ENCODE measurements at regions not wholly inside any gene's neighbourhood (a gene's known extent, or its start where the extent isn't known, plus 50 kb on each side); places are given as distances from the start of the nearest gene placed in this dataset.

DNA sequence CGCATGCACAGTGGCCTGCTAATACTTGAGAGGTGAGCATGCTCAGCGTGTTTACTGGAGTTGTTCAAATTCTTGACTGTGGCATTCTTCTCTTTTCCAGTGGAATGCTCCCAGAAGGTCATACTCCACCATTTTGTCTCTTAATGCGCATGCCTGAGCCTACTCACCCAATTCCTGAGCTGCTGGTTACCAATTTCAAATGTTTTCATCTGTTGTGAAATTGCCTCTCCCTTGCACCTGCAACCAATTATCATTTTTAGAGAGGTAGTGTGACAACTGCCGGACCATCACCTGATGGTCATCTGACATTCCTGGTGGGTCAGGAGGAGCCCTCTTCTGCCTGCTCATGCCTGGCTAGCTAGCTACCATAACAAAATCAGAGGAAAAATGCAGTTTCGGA, 82.2 kb upstream of the LIFR start:
- Mint-ChIP-seq H3K36me3 (ENCODE audit: low read depth) (no peaks in the 10 kb centered on the region), H3K9me3 (no peaks in the 10 kb centered on the region), H3K4me1 (ENCODE audit: low read depth) (no peaks in the 10 kb centered on the region), H3K4me3 (no peak overlapping the region), H3K27ac (no peak overlapping the region), H3K27me3 (ENCODE audit: insufficient read depth) (peaks cover 34% of the 10 kb centered on the region)
- TF ChIP-seq, protein P1, sequence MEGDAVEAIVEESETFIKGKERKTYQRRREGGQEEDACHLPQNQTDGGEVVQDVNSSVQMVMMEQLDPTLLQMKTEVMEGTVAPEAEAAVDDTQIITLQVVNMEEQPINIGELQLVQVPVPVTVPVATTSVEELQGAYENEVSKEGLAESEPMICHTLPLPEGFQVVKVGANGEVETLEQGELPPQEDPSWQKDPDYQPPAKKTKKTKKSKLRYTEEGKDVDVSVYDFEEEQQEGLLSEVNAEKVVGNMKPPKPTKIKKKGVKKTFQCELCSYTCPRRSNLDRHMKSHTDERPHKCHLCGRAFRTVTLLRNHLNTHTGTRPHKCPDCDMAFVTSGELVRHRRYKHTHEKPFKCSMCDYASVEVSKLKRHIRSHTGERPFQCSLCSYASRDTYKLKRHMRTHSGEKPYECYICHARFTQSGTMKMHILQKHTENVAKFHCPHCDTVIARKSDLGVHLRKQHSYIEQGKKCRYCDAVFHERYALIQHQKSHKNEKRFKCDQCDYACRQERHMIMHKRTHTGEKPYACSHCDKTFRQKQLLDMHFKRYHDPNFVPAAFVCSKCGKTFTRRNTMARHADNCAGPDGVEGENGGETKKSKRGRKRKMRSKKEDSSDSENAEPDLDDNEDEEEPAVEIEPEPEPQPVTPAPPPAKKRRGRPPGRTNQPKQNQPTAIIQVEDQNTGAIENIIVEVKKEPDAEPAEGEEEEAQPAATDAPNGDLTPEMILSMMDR (IDR thresholded peaks at IDR 0.05), result no peak
- DNase-seq, result no peak

DNA sequence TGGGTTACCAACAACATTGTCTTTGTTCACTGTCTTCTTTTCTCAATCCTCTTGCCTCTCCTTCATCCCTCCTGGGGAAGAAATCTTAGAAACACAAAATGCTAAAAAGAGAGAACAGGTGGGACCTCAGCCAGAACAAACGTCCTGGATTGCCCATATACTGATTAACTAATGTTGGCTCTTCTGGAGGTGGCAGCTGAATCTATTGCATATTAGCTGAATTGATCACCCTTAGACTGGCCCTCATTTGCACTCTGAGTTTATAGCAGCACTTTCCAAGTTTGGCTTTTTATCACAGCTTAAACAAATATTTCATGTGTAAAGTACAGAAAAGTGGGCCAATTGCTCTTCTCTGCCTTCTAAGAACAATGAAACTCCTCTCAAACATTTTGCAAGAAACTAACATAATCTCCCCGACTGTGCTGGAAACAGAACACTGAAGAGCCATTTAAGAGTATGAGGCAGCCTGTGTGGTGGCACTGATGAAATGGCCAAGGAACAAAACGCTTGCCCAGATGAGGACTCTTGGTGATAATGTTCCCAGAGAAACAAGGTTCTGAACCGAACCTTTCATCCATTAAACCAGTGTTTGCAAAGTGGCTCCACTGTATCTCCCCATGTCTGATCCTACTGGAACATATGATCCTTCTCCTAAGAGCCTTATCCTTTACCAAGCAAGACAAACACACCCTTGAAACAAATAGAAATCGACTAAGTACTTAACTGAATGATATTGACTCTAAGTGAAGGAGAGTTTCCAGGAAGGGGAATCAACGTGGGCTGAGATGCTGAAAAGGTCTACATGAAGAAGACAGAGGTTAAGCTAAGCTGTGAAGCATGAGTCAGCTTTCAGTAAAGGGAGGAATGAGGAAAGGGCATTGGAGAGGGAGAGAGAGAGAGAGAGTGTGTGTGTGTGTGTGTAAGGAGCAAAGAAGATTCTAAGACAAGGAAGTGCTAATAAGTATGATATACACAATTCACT, 83.2 kb upstream of the LIFR start:
- Mint-ChIP-seq H3K27ac (no peak overlapping the region), H3K9me3 (no peaks in the 10 kb centered on the region), H3K27me3 (ENCODE audit: insufficient read depth) (peaks cover 34% of the 10 kb centered on the region), H3K4me1 (ENCODE audit: low read depth) (no peaks in the 10 kb centered on the region), H3K4me3 (no peak overlapping the region), H3K36me3 (ENCODE audit: low read depth) (no peaks in the 10 kb centered on the region)
- TF ChIP-seq, protein P1 (IDR thresholded peaks at IDR 0.05), result no peak
- DNase-seq, result no peak

DNA sequence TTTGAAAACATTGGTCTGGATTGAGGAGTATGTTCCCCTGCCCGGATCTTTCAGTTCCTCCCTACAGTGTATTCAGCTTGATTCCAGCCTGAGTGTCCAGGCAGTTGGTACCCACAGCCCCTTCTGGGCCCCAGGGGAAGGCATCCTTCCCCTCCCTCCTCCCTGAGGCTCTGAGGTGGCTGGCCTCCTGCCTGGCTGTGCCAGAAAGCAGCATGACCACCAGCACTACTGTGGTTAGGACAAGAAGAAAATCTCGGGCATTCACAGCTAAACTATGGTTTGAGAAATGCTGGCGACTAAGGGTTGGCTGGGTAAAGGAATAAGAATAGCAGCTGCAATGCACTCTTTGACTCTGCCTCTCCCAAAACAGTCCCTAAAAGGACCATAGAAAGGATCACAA, 84.6 kb upstream of the LIFR start:
- no peaks in the 10 kb centered on the region for H3K4me1 Mint-ChIP-seq (ENCODE audit: low read depth)
- TF ChIP-seq, protein P1 (IDR thresholded peaks at IDR 0.05), result no peak
- peaks cover 34% of the 10 kb centered on the region for H3K27me3 Mint-ChIP-seq (ENCODE audit: insufficient read depth)
- no peak overlapping the region for H3K27ac Mint-ChIP-seq
- no peaks in the 10 kb centered on the region for H3K9me3 Mint-ChIP-seq
- H3K4me3 Mint-ChIP-seq, result no peak overlapping the region
- DNase-seq, result no peak
- no peaks in the 10 kb centered on the region for H3K36me3 Mint-ChIP-seq (ENCODE audit: low read depth)

DNA sequence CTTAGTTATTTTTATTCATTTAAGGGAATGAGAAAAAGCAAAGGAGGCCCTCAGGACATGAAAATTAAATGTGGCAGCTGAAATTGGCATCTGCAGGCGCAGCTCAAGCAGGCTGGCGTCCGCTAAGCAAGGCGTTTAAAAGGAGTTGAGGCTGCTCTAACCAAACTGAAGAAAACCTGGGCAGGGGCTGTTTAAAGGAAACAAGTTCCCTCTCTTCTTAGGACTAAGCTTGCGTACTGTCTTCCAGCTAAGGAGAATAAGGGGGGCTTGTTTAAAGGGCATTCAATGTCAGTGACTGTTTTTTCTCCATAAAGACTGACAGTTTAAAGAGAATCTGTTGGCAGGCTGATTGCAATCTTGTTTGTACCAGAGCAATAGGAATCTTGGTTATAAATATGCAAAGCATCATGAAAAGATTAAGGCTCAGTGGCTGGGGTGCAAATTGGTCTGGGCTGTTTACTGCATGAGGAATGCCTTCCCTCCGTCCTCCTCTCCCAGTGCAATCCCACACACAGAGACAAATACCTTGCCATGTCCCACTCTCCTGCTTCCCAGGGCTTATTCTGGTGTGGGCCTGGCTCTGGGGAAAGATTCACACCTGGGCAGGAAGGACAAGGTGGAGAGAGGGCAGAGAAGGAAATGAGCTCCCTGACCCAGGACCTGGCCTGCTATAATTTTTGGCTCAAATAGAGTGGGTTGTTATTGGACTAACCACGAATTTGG, 85.9 kb upstream of the LIFR start:
- no peaks in the 10 kb centered on the region for H3K9me3 Mint-ChIP-seq
- H3K4me3 Mint-ChIP-seq, result no peak overlapping the region
- DNase-seq, result no peak
- no peaks in the 10 kb centered on the region for H3K36me3 Mint-ChIP-seq (ENCODE audit: low read depth)
- TF ChIP-seq, protein P1 (IDR thresholded peaks at IDR 0.05), result no peak
- no peak overlapping the region for H3K27ac Mint-ChIP-seq
- no peaks in the 10 kb centered on the region for H3K4me1 Mint-ChIP-seq (ENCODE audit: low read depth)
- H3K27me3 Mint-ChIP-seq (ENCODE audit: insufficient read depth), result peaks cover 32% of the 10 kb centered on the region

DNA sequence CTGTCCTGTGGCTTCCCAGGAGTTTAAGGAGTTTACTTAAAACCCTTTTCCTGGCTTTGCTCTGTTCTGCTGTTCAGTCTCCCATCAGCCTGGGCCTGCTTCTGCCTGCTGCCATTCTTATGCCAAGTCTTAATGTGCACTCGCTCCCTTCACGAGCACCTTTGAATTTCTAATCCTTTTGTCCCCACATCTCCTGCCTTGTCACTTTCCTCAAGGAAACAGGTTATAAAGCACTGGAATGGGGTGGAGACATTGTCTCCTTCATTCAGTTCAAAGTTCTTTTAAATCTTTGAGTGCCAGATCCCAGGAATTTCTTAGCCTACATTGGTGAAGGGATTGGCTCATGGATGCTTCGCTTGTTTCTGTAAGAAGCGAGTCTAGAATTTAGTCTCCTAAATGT, 87.2 kb upstream of the LIFR start:
- TF ChIP-seq, protein P1 (IDR thresholded peaks at IDR 0.05), result no peak
- H3K36me3 Mint-ChIP-seq (ENCODE audit: low read depth), result no peaks in the 10 kb centered on the region
- H3K9me3 Mint-ChIP-seq, result no peaks in the 10 kb centered on the region
- DNase-seq, result no peak
- no peak overlapping the region for H3K27ac Mint-ChIP-seq
- H3K27me3 Mint-ChIP-seq (ENCODE audit: insufficient read depth), result peaks cover 26% of the 10 kb centered on the region
- H3K4me3 Mint-ChIP-seq, result no peak overlapping the region
- no peaks in the 10 kb centered on the region for H3K4me1 Mint-ChIP-seq (ENCODE audit: low read depth)
